Colonic mucosa (tissue), 4 donors: ENCODE measurements at regions not wholly inside any gene's neighbourhood (a gene's known extent, or its start where the extent isn't known, plus 50 kb on each side); places are given as distances from the start of the nearest gene placed in this dataset.

Experiments
- DNase-seq: peaks from one replicate; pipeline ENCODE4 v3.0.0-alpha.2; 2020
- H3K27ac ChIP-seq: fragments of 200-600 bp; one replicate; pipeline ENCODE4 v1.8.0; 2021
- H3K27me3 ChIP-seq: fragments of 200-600 bp; one replicate; pipeline ENCODE4 v1.8.0; 2021
- H3K36me3 ChIP-seq: fragments of 200-600 bp; one replicate; pipeline ENCODE4 v1.8.0; 2021
- H3K4me1 ChIP-seq: fragments of 200-600 bp; one replicate; pipeline ENCODE4 v1.8.0; 2021; ENCODE audit warnings: mild to moderate bottlenecking
- H3K4me3 ChIP-seq: fragments of 200-600 bp; one replicate; pipeline ENCODE4 v1.8.0; 2021
- H3K9ac ChIP-seq, 2 donors: one replicate each; pipeline ENCODE4 v1.7.0; 2013; ENCODE audit warnings: control low read depth in 2 of 2, low read depth in 2 of 2, low read length in 2 of 2
- H3K9me3 ChIP-seq: fragments of 200-600 bp; one replicate; pipeline ENCODE4 v1.8.0; 2021
- CTCF ChIP-seq: fragments of 200-600 bp; IDR thresholded peaks from one replicate; pipeline ENCODE4 v1.8.0; 2022; ENCODE audit warnings: antibody characterized with exemption, mild to moderate bottlenecking
- intact Hi-C: fragments of 100-400 bp; cut with DNase I; formaldehyde crosslinking; loops from one replicate; pipeline ENCODE4 v1.14.1; 2022
- donor health status: healthy.
- donor health status: DM: no; HTN: no; CAD: no.
- donor health status: DM: no; HTN: no; CAD: no.

GRCh38 chr11:92424281-92424680 is 199.7 kb downstream of the FAT3 start:
- Histone ChIP-seq H3K4me3 (no peak overlapping the region), H3K27ac (no peak overlapping the region), H3K36me3 (no peaks in the 10 kb centered on the region), H3K4me1 (no peaks in the 10 kb centered on the region), H3K9ac (no peak overlapping the region), H3K9me3 (no peaks in the 10 kb centered on the region), H3K27me3 (no peaks in the 10 kb centered on the region)
- TF ChIP-seq CTCF = no peak
- intact Hi-C loops = no loop called here
- DNase-seq = no peak

DNA sequence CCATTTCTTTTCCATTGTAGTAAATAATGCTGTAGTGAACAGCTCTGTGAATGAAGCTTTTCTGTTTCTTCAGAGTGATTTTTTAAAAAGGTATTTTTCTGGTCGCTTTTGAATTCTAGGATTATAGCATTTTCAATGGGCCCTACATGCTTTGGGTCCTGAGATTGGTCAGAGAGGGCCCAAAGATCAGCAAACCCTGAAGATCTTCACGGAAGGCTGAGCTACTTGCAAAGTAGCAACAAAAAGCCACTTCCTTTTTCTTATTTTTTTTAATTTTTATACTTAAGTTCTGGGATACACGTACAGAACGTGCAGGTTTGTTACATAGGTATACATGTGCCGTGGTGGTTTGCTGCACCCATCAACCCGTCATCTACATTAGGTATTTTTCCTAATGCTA is 200.5 kb downstream of the FAT3 start:
- DNase-seq = no peak
- intact Hi-C loops = no loop called here
- Histone ChIP-seq H3K27ac (no peak overlapping the region), H3K36me3 (no peaks in the 10 kb centered on the region), H3K4me3 (no peak overlapping the region), H3K4me1 (no peaks in the 10 kb centered on the region), H3K27me3 (no peaks in the 10 kb centered on the region), H3K9ac (no peak overlapping the region), H3K9me3 (no peaks in the 10 kb centered on the region)
- TF ChIP-seq CTCF = no peak

GRCh38 chr11:92432515-92432914 is 207.9 kb downstream of the FAT3 start:
- TF ChIP-seq CTCF = no peak
- no peaks in the 10 kb centered on the region for H3K27me3 ChIP-seq
- DNase-seq = no peak

DNA sequence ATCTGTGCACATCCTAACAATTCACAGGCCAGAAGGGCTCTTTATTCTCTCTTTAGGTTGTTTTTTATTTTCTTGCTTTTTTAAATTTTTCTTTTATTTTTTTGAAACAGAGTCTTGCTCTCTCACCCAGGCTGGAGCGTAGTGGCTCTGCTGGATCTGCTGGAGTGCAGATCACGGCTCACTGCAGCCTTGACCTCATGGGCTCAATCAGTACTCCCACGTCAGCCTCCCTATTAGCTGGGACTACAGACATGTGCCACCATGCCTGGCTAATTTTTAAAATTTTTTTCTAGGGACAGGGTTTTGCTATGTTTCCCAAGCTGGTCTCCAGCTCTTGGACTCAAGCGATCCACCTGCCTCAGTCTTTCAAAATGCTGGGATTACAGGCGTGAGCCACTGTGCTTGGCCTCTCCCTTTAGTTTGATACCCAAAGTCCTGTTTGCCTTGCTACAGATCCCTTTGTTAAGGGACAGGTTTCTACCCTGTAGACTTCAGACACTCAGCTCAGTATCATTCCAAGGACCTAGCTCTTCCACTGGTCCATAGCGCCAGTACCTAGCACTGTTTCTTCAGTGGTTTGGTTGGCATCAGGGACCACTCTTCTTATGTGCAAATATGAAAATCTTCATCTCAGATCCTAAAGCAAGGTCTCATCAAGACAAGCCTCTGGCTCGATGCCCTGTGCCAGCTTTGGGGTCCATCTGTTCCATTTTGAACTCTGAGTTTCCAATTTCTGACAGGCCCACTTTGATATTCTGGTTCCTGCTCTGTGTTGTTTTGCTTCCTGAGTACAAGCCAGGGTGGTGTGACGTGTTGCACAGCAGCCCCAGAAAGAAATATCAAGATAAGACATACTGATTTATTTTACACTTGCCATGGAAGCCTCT is 211.7 kb downstream of the FAT3 start:
- DNase-seq = no peak
- intact Hi-C loops = no loop called here
- no peak overlapping the region for H3K4me3 ChIP-seq
- no peak for TF ChIP-seq CTCF
- H3K4me1 ChIP-seq = no peaks in the 10 kb centered on the region
- no peaks in the 10 kb centered on the region for H3K27me3 ChIP-seq
- H3K27ac ChIP-seq = no peak overlapping the region
- no peak overlapping the region for H3K9ac ChIP-seq
- no peaks in the 10 kb centered on the region for H3K36me3 ChIP-seq
- no peaks in the 10 kb centered on the region for H3K9me3 ChIP-seq

More at GRCh38 chr11:92432515-92432914, 207.9 kb downstream of the FAT3 start:
- H3K36me3 ChIP-seq = no peaks in the 10 kb centered on the region
- intact Hi-C loops = no loop called here
- H3K27ac ChIP-seq = no peak overlapping the region
- H3K9ac ChIP-seq = no peak overlapping the region
- H3K4me3 ChIP-seq = no peak overlapping the region
- H3K9me3 ChIP-seq = no peaks in the 10 kb centered on the region
- no peaks in the 10 kb centered on the region for H3K4me1 ChIP-seq

DNA sequence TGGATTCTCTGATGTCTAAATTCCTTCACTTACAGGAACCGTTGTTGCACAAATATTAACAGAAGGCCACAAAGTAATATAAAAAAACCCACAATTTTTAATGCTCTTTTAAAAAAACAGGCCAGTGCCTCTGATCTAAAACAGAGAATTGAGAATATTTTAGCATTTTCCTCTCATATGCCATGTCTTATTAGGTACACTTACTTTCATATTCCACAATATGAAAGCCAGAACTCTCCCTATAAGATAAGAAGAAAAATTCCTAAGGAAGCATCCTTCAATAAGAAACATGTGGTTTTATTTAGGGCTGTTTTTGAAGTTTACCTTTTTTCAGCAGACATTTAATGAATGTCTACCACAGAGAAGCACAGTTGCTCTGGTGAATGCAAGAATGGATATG is 214.5 kb downstream of the FAT3 start:
- DNase-seq = no peak
- H3K9me3 ChIP-seq = no peaks in the 10 kb centered on the region
- H3K27ac ChIP-seq = no peak overlapping the region
- no peaks in the 10 kb centered on the region for H3K4me1 ChIP-seq
- intact Hi-C loops = no loop called here
- H3K4me3 ChIP-seq = no peak overlapping the region
- no peaks in the 10 kb centered on the region for H3K36me3 ChIP-seq
- no peaks in the 10 kb centered on the region for H3K27me3 ChIP-seq
- no peak for TF ChIP-seq CTCF
- H3K9ac ChIP-seq = no peak overlapping the region
